MCF 10A (cell line): ENCODE measurements at regions not wholly inside any gene's neighbourhood (a gene's known extent, or its start where the extent isn't known, plus 50 kb on each side); places are given as distances from the start of the nearest gene placed in this dataset.

ENCODE experiments used
- BruUV-seq: library from RNA; stranded (reverse); fragments of 400-500 nt; replicated peaks from 2 replicates; lab custom pipeline; 2021; lab: Mats Ljungman, UMichigan
- CTCF ChIA-PET: fragments of 300-600 bp; sonication (Branson Sonifier 250); formaldehyde crosslinking; extraction: SDS; loops from one replicate; lab custom pipeline; 2021; ENCODE audit warnings: antibody characterized with exemption, inconsistent platforms; lab: Yijun Ruan, JAX
- POLR2A ChIA-PET: fragments of 300-600, 350-650 bp; sonication (Branson Sonifier 250); formaldehyde crosslinking; extraction: SDS; loops from one replicate; lab custom pipeline; 2020; ENCODE audit warnings: antibody characterized with exemption, inconsistent platforms; lab: Yijun Ruan, JAX
- DNase-seq: peaks from one replicate; pipeline ENCODE4 v3.0.0-alpha.2; 2018; ENCODE audit not compliant: unreplicated experiment
- H3K27ac Mint-ChIP-seq: one replicate; pipeline ENCODE4 v1.8.0; 2022; ENCODE audit warnings: mild to moderate bottlenecking, low read depth, mixed read lengths; ENCODE audit not compliant: unreplicated experiment
- H3K27me3 Mint-ChIP-seq: one replicate; pipeline ENCODE4 v1.8.0; 2022; ENCODE audit warnings: mixed read lengths; ENCODE audit not compliant: insufficient read depth, unreplicated experiment
- H3K36me3 Mint-ChIP-seq: one replicate; pipeline ENCODE4 v1.8.0; 2022; ENCODE audit warnings: mild to moderate bottlenecking, moderate library complexity, mixed read lengths; ENCODE audit not compliant: insufficient read depth, unreplicated experiment
- H3K4me1 Mint-ChIP-seq: one replicate; pipeline ENCODE4 v1.8.0; 2022; ENCODE audit warnings: mixed read lengths; ENCODE audit not compliant: insufficient read depth, unreplicated experiment
- H3K4me3 Mint-ChIP-seq: one replicate; pipeline ENCODE4 v1.8.0; 2022; ENCODE audit warnings: mild to moderate bottlenecking, moderate library complexity, mixed read lengths; ENCODE audit not compliant: unreplicated experiment
- H3K9me3 Mint-ChIP-seq: one replicate; pipeline ENCODE4 v1.8.0; 2022; ENCODE audit warnings: mixed read lengths; ENCODE audit not compliant: unreplicated experiment
- intact Hi-C: fragments of 100-400 bp; cut with micrococcal nuclease; formaldehyde crosslinking; loops from 2 replicates; pipeline ENCODE4 v1.14.1; 2022
- TF ChIP-seq, protein P1 (sequence below): fragments of 200-600 bp; IDR thresholded peaks from one replicate; pipeline ENCODE4 v1.8.0; 2022; ENCODE audit warnings: antibody characterized with exemption, mild to moderate bottlenecking; ENCODE audit not compliant: unreplicated experiment

DNA sequence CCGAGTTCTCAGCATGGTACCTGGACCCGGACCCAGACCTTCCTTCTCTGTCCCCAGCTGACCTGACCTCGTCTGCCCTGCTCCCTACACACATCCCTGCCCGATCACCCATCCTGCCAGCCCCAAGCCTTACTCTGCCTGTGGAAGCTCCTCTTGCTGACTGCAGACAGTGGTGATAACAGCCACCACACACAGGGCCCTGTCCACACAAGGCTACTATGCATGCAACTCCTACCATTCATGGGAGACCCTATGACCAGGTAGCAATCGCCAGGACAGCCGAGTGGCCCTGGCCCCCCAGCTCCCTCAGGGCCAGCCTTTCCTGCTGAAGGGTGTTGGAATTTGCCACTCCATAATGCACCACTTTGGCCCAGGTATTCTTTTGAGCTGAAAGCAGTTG is 233.6 kb downstream of the BRD1 start:
- peaks cover 6% of the 10 kb centered on the region for H3K9me3 Mint-ChIP-seq
- TF ChIP-seq, protein P1, sequence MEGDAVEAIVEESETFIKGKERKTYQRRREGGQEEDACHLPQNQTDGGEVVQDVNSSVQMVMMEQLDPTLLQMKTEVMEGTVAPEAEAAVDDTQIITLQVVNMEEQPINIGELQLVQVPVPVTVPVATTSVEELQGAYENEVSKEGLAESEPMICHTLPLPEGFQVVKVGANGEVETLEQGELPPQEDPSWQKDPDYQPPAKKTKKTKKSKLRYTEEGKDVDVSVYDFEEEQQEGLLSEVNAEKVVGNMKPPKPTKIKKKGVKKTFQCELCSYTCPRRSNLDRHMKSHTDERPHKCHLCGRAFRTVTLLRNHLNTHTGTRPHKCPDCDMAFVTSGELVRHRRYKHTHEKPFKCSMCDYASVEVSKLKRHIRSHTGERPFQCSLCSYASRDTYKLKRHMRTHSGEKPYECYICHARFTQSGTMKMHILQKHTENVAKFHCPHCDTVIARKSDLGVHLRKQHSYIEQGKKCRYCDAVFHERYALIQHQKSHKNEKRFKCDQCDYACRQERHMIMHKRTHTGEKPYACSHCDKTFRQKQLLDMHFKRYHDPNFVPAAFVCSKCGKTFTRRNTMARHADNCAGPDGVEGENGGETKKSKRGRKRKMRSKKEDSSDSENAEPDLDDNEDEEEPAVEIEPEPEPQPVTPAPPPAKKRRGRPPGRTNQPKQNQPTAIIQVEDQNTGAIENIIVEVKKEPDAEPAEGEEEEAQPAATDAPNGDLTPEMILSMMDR, result no peak
- POLR2A ChIA-PET, result interaction anchor here (0.7 kb wide), 1 partner anchor 263 kb away, joined by 3 read pairs; no protein-coding TSS in a partner anchor
- intact Hi-C loops, result no loop called here
- H3K4me3 Mint-ChIP-seq, result no peak overlapping the region
- no peak for DNase-seq
- H3K36me3 Mint-ChIP-seq, result no peaks in the 10 kb centered on the region
- no peaks in the 10 kb centered on the region for H3K27me3 Mint-ChIP-seq
- no peak overlapping the region for H3K27ac Mint-ChIP-seq
- H3K4me1 Mint-ChIP-seq, result no peaks in the 10 kb centered on the region
- no TSS peak for BruUV-seq
- CTCF ChIA-PET, result no interaction called here

DNA sequence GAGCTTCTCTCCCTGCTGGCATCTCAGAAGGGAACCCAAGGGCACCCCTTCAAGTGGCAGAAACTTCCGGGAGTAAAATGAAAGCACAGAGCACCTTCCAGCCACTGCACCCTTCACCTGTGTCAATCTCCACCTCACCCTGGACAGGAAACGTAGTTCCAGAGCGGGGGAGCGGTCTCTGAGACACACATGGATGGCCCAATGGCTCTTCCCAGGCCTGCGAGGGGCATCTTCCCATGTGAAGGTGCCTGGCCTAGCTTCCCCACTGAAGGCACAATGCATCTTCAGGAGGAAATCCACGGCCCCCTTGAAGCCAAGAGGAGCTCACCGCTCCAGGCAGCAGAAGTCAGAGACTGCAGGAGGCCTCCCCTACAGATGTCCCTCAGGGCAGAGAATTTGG is 234.2 kb downstream of the BRD1 start:
- CTCF ChIA-PET, result no interaction called here
- Mint-ChIP-seq H3K4me3 (no peak overlapping the region), H3K4me1 (no peaks in the 10 kb centered on the region), H3K36me3 (no peaks in the 10 kb centered on the region), H3K27me3 (no peaks in the 10 kb centered on the region), H3K27ac (no peak overlapping the region), H3K9me3 (peaks cover 6% of the 10 kb centered on the region)
- POLR2A ChIA-PET, result no interaction called here
- no TSS peak for BruUV-seq
- intact Hi-C loops, result no loop called here
- DNase-seq, result no peak
- TF ChIP-seq, protein P1, result no peak

DNA sequence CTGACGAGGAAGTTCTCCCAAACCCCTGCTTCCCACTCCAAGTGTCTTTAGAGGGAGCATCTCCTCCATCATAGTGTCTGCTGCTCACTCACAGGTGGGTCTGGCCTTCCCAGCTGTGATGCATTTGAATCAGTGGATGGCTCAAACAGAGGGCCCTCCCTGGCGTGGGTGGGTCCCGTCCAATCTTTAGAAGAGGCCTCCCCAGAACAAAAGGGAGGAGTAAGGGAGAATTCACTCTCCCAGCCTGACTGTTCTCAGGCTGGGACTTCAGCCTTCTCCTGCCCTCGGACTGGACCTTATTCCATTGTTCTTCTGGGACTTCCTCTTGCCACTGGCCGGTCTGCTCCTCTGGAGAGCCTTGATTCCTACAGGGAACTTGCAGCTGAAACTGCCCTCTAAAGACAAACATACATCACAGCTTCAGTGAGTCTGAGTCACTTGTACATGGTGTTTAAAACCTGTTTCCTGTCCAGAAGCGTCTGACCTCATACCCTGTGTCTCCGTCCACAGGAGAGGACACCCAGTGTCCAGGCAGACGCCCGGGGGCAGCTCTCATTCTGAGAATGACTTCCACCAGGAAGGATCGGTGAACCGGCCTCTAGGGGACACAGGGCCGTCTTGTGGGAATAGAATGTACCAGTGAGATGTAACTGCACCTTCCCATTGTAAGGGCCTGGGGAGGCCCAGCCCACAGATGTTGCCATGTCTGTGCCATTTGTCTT is 234.7 kb downstream of the BRD1 start:
- H3K4me1 Mint-ChIP-seq, result no peaks in the 10 kb centered on the region
- BruUV-seq, result no TSS peak
- CTCF ChIA-PET, result interaction anchor here (0.6 kb wide), 1 partner anchor 42 kb away, joined by 3 read pairs; no protein-coding TSS in a partner anchor
- H3K9me3 Mint-ChIP-seq, result peaks cover 6% of the 10 kb centered on the region
- TF ChIP-seq, protein P1, result no peak
- H3K27ac Mint-ChIP-seq, result no peak overlapping the region
- intact Hi-C loops, result no loop called here
- POLR2A ChIA-PET, result no interaction called here
- H3K27me3 Mint-ChIP-seq, result no peaks in the 10 kb centered on the region
- no peak for DNase-seq
- no peak overlapping the region for H3K4me3 Mint-ChIP-seq
- H3K36me3 Mint-ChIP-seq, result no peaks in the 10 kb centered on the region

DNA sequence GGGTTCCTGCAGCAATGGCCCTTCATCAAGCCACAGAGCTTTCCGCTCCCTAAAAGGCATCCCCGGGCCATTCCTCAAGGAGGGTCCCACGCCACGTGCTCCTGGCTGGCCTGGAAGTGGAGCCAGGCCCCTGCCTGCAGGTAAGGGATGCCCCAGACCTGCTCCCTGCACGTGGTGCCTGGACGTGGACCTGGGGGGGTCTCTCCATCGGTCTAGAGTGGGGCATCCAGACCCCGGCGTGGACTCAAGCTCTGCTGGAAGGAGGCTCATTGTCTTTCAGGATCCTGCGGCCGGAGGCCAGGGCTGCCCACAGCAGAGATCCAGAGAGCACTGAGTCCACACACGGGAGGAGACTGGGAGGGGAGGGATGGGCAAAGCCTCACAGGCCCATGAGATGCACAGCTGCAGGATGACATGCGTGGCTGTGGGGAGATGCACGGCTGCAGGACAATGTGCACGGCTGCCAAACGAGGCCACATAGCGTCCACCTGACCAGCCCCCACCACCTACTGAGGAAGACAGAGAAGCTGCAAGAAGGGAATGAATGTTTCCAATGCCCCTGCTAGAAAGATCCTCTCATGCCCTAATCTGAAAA is 236.7 kb downstream of the BRD1 start:
- Mint-ChIP-seq H3K4me1 (no peaks in the 10 kb centered on the region), H3K36me3 (no peaks in the 10 kb centered on the region), H3K27ac (no peak overlapping the region), H3K27me3 (no peaks in the 10 kb centered on the region), H3K9me3 (peaks cover 6% of the 10 kb centered on the region), H3K4me3 (no peak overlapping the region)
- intact Hi-C loops, result no loop called here
- ChIA-PET POLR2A (no interaction called here), CTCF (no interaction called here)
- BruUV-seq, result no TSS peak
- TF ChIP-seq, protein P1, result no peak
- DNase-seq, result no peak
